Activated T-cell treated with anti-CD3 and anti-CD28 coated beads, Interleukin-2, amount 50 U/mL, for 1 hour (primary cell): ENCODE measurements at regions not wholly inside any gene's neighbourhood (a gene's known extent, or its start where the extent isn't known, plus 50 kb on each side); places are given as distances from the start of the nearest gene placed in this dataset.
"Not testable (repeated sequence)": the region's sequence is repeated elsewhere in the genome, so short reads cannot be mapped to it uniquely, and the experiment has no call there.

Experiments used
- DNase-seq: peaks from one replicate; pipeline ENCODE4 v3.0.0-alpha.2; 2020

- no peak for DNase-seq
Measured at GRCh38 chr18:30696201-30696600, 346.3 kb downstream of the DSC3 start.

- no peak for DNase-seq
Measured at GRCh38 chr18:30694773-30695172, 347.8 kb downstream of the DSC3 start.

GRCh38 chr18:30689216-30689615, 353.3 kb downstream of the DSC3 start:
- DNase-seq, result no peak

- DNase-seq, result no peak
Measured at GRCh38 chr18:30687501-30687900, 355.0 kb downstream of the DSC3 start.

GRCh38 chr18:30684825-30685481, 357.6 kb downstream of the DSC3 start:
- no peak for DNase-seq

GRCh38 chr18:30683836-30684235, 358.7 kb downstream of the DSC3 start:
- no peak for DNase-seq

- no peak for DNase-seq
Measured at GRCh38 chr18:30682672-30683071, 359.9 kb downstream of the DSC3 start.

GRCh38 chr18:30679285-30679930, 363.1 kb downstream of the DSC3 start:
- DNase-seq, result no peak

- not testable (repeated sequence) for DNase-seq
Measured at GRCh38 chr18:30677813-30678212, 364.7 kb downstream of the DSC3 start.

GRCh38 chr18:30676053-30676480, 366.5 kb downstream of the DSC3 start:
- DNase-seq, result no peak

GRCh38 chr18:30675493-30675892, 367.0 kb downstream of the DSC3 start:
- DNase-seq, result no peak

- DNase-seq, result no peak
Measured at GRCh38 chr18:30675072-30675471, 367.5 kb downstream of the DSC3 start.

- DNase-seq, result no peak
Measured at GRCh38 chr18:30674596-30674995, 367.9 kb downstream of the DSC3 start.

GRCh38 chr18:30672439-30672838, 370.1 kb downstream of the DSC3 start:
- not testable (repeated sequence) for DNase-seq

GRCh38 chr18:30658306-30658705, 384.2 kb downstream of the DSC3 start:
- no peak for DNase-seq

- DNase-seq, result no peak
Measured at GRCh38 chr18:30652387-30652786, 390.2 kb downstream of the DSC3 start.

GRCh38 chr18:30650499-30650898, 392.0 kb downstream of the DSC3 start:
- DNase-seq, result no peak

GRCh38 chr18:30644158-30644557, 398.4 kb downstream of the DSC3 start:
- no peak for DNase-seq

GRCh38 chr18:30639361-30639760, 403.2 kb downstream of the DSC3 start:
- DNase-seq, result no peak

- DNase-seq, result no peak
Measured at GRCh38 chr18:30634249-30634648, 408.3 kb downstream of the DSC3 start.

GRCh38 chr18:30632071-30632698, 410.4 kb downstream of the DSC3 start:
- no peak for DNase-seq

- no peak for DNase-seq
Measured at GRCh38 chr18:30625961-30626360, 416.6 kb downstream of the DSC3 start.

GRCh38 chr18:30623401-30624065, 419.0 kb downstream of the DSC3 start:
- DNase-seq, result no peak

GRCh38 chr18:30622635-30623034, 419.9 kb downstream of the DSC3 start:
- DNase-seq, result no peak
